ENCODE measurements at regions not wholly inside any gene's neighbourhood (a gene's known extent, or its start where the extent isn't known, plus 50 kb on each side); places are given as distances from the start of the nearest gene placed in this dataset.

GRCh38 chr3:103657756-103658155, 1222.9 kb downstream of the ZPLD1 start:
- TF ChIP-seq CTCF (IDR thresholded peaks at IDR 0.05): no peak
- ATAC-seq (ENCODE audit: low FRiP score): no peak

GRCh38 chr3:103660810-103661209, 1226.0 kb downstream of the ZPLD1 start:
- DNase-seq (ENCODE audit: low spot score): no peak
- ATAC-seq (ENCODE audit: low FRiP score): no peak
- no peak for TF ChIP-seq CTCF (IDR thresholded peaks at IDR 0.05)

More at GRCh38 chr3:103657756-103658155, 1222.9 kb downstream of the ZPLD1 start:
- no peak for DNase-seq (ENCODE audit: low spot score)

- no peak for DNase-seq (ENCODE audit: low spot score)
- TF ChIP-seq CTCF (IDR thresholded peaks at IDR 0.05): no peak
Observed at GRCh38 chr3:103662591-103662990, 1227.8 kb downstream of the ZPLD1 start.

GRCh38 chr3:103672346-103672745, 1237.5 kb downstream of the ZPLD1 start:
- DNase-seq (ENCODE audit: low spot score) (no peak), ATAC-seq (ENCODE audit: low FRiP score) (no peak)
- TF ChIP-seq CTCF (IDR thresholded peaks at IDR 0.05): no peak

More at GRCh38 chr3:103662591-103662990, 1227.8 kb downstream of the ZPLD1 start:
- no peak for ATAC-seq (ENCODE audit: low FRiP score)

GRCh38 chr3:103684904-103685303, 1250.1 kb downstream of the ZPLD1 start:
- TF ChIP-seq CTCF (IDR thresholded peaks at IDR 0.05): no peak
- no peak for ATAC-seq (ENCODE audit: low FRiP score)
- no peak for DNase-seq (ENCODE audit: low spot score)

GRCh38 chr3:103685939-103686338, 1251.1 kb downstream of the ZPLD1 start:
- no peak for TF ChIP-seq CTCF (IDR thresholded peaks at IDR 0.05)
- DNase-seq (ENCODE audit: low spot score) (no peak), ATAC-seq (ENCODE audit: low FRiP score) (no peak)

- ATAC-seq (ENCODE audit: low FRiP score) (no peak), DNase-seq (ENCODE audit: low spot score) (no peak)
- no peak for TF ChIP-seq CTCF (IDR thresholded peaks at IDR 0.05)
Observed at GRCh38 chr3:103690536-103690935, 1255.7 kb downstream of the ZPLD1 start.
